Endothelial cell of umbilical vein (primary cell): ENCODE measurements at regions not wholly inside any gene's neighbourhood (a gene's known extent, or its start where the extent isn't known, plus 50 kb on each side); places are given as distances from the start of the nearest gene placed in this dataset.

ENCODE experiments used
- BruUV-seq: library from RNA; stranded (reverse); fragments of 400-500 nt; replicated peaks from 2 replicates; lab custom pipeline; 2021; lab: Mats Ljungman, UMichigan
- CTCF ChIA-PET: fragments of 300-600, 350-600 bp; sonication (Branson Sonifier 250); formaldehyde crosslinking; loops from one replicate; lab custom pipeline; 2021; ENCODE audit warnings: antibody characterized with exemption, inconsistent platforms; lab: Charles Lee
- POLR2A ChIA-PET: fragments of 300-600, 350-600 bp; sonication (Branson Sonifier 250); formaldehyde crosslinking; loops from one replicate; lab custom pipeline; 2021; ENCODE audit warnings: antibody characterized with exemption, inconsistent platforms; lab: Charles Lee
- DNase-seq: peaks from one replicate; pipeline ENCODE4 v3.0.0-alpha.2; 2011; ENCODE audit warnings: low read depth, low spot score
- FAIRE-seq: peaks from 2 replicates; lab custom pipeline; 2011; peaks lifted over from hg19 to GRCh38; lab: Jason Lieb, UNC
- H2AFZ ChIP-seq: 2 replicates; pipeline ENCODE4 v1.6.0; 2012; ENCODE audit warnings: low read depth, low read length, control low read depth, inconsistent platforms
- H3K27ac ChIP-seq: 2 replicates; pipeline ENCODE4 v1.5.1; 2011; ENCODE audit warnings: low read depth, mild to moderate bottlenecking, control low read depth, low read length, moderate library complexity; ENCODE audit not compliant: insufficient read depth
- H3K27me3 ChIP-seq, 2 experiments: 2 replicates each; pipeline versions ENCODE4 v1.6.0 to v1.6.1; 2011; ENCODE audit warnings: low read length in 2 of 2, mixed read lengths in 1 of 2; ENCODE audit not compliant: control insufficient read depth in 2 of 2, insufficient read depth in 2 of 2
- H3K36me3 ChIP-seq, 2 experiments: 2 replicates in 1 of 2; 3 replicates in 1 of 2; pipeline ENCODE4 v1.5.1; 2011; ENCODE audit warnings: low read length in 2 of 2, mild to moderate bottlenecking in 1 of 2, moderate library complexity in 1 of 2; ENCODE audit not compliant: control insufficient read depth in 2 of 2, insufficient read depth in 2 of 2; ENCODE audit errors: extremely low read depth in 1 of 2
- H3K4me1 ChIP-seq: 3 replicates; pipeline ENCODE4 v1.5.1; 2011; ENCODE audit warnings: mild to moderate bottlenecking, low read length; ENCODE audit not compliant: control insufficient read depth, insufficient read depth; ENCODE audit errors: extremely low read depth
- H3K4me2 ChIP-seq: 2 replicates; pipeline ENCODE4 v1.6.1; 2011; ENCODE audit warnings: low read length, control low read depth, mixed read lengths; ENCODE audit not compliant: insufficient read depth
- H3K4me3 ChIP-seq, 3 experiments: fragments of 200-600 bp in 1 of 3; sonication (generic), shearing (Covaris generic) in 1 of 3; replicated peaks in 1 of 3; 2 replicates each; pipeline ENCODE4 v1.5.1; 2011 to 2016; ENCODE audit warnings: control low read depth in 3 of 3, low read length in 3 of 3, mild to moderate bottlenecking in 2 of 3, inconsistent platforms in 1 of 3, low read depth in 1 of 3, moderate library complexity in 1 of 3; ENCODE audit not compliant: insufficient read depth in 1 of 3
- H3K79me2 ChIP-seq: 2 replicates; pipeline ENCODE4 v1.6.0; 2012; ENCODE audit warnings: low read length, inconsistent platforms; ENCODE audit not compliant: control insufficient read depth, insufficient read depth
- H3K9ac ChIP-seq: replicated peaks from 2 replicates; pipeline ENCODE3; 2011; ENCODE audit warnings: low read length, control low read depth; ENCODE audit not compliant: insufficient read depth; ENCODE audit errors: extremely low read depth
- H3K9me1 ChIP-seq: replicated peaks from 3 replicates; pipeline ENCODE4 v1.6.0; 2011; ENCODE audit warnings: mild to moderate bottlenecking, low read length; ENCODE audit not compliant: control insufficient read depth, insufficient read depth; ENCODE audit errors: extremely low read depth
- H3K9me3 ChIP-seq: replicated peaks from 2 replicates; pipeline ENCODE4 v1.5.1; 2012; ENCODE audit warnings: low read length, inconsistent platforms; ENCODE audit not compliant: control insufficient read depth, insufficient read depth
- H4K20me1 ChIP-seq: replicated peaks from 2 replicates; pipeline ENCODE3; 2011; ENCODE audit warnings: mild to moderate bottlenecking, low read length; ENCODE audit not compliant: control insufficient read depth, insufficient read depth; ENCODE audit errors: extremely low read depth
- CTCF ChIP-seq, 2 donors: IDR thresholded peaks; 1 replicate in 1 of 2; 2 replicates in 1 of 2; pipeline ENCODE4 v1.5.1; 2011; ENCODE audit warnings: low read length in 2 of 2, mild to moderate bottlenecking in 2 of 2, moderate library complexity in 2 of 2, control low read depth in 1 of 2, inconsistent platforms in 1 of 2, low read depth in 1 of 2; ENCODE audit not compliant: insufficient read depth in 1 of 2; ENCODE audit errors: extremely low read depth in 1 of 2
- EZH2 ChIP-seq: IDR thresholded peaks from 2 replicates; pipeline ENCODE4 v1.6.1; 2012; ENCODE audit warnings: borderline replicate concordance, low read depth, mild to moderate bottlenecking, moderate library complexity, low read length, inconsistent platforms; ENCODE audit not compliant: severe bottlenecking
- FOS ChIP-seq: IDR thresholded peaks from 2 replicates; pipeline ENCODE4 v1.6.1; 2011; ENCODE audit warnings: mild to moderate bottlenecking, low read length, moderate library complexity, borderline replicate concordance; ENCODE audit not compliant: insufficient read depth
- GATA2 ChIP-seq: IDR thresholded peaks from 2 replicates; pipeline ENCODE4 v1.7.0; 2011; ENCODE audit warnings: low read depth, mild to moderate bottlenecking, moderate library complexity, mixed read lengths, low read length; ENCODE audit not compliant: insufficient read length, insufficient read depth
- JUN ChIP-seq: IDR thresholded peaks from 2 replicates; pipeline ENCODE4 v1.6.1; 2011; ENCODE audit warnings: borderline replicate concordance, low read depth; ENCODE audit not compliant: insufficient read length, insufficient read depth
- MAX ChIP-seq: IDR thresholded peaks from 2 replicates; pipeline ENCODE4 v1.6.1; 2011; ENCODE audit not compliant: insufficient read depth, insufficient read length
- MYC ChIP-seq: IDR thresholded peaks from one replicate; pipeline ENCODE4 v1.6.1; 2011; ENCODE audit warnings: mild to moderate bottlenecking, low read depth, low read length
- POLR2A ChIP-seq: IDR thresholded peaks from 2 replicates; pipeline ENCODE4 v1.6.1; 2012; ENCODE audit warnings: low read depth, mild to moderate bottlenecking, control low read depth, low read length
- POLR2AphosphoS5 ChIP-seq: IDR thresholded peaks from 2 replicates; pipeline ENCODE4 v1.6.1; 2012; ENCODE audit warnings: low read depth, mild to moderate bottlenecking, control low read depth, low read length, moderate library complexity; ENCODE audit not compliant: insufficient read depth
- dilution Hi-C: fragments of 300-500 bp; cut with MboI; formaldehyde crosslinking; loops from one replicate; pipeline ENCODE4 v1.15.0; 2019; ENCODE audit warnings: low sequenced_read_pairs; ENCODE audit not compliant: extremely low pct_ligation_motif_present
- intact Hi-C: fragments of 100-400 bp; cut with micrococcal nuclease; formaldehyde crosslinking; loops from one replicate; pipeline ENCODE4 v1.10.0; 2022

- Histone ChIP-seq H3K4me1 (peaks cover 49% of the 10 kb centered on the region), H3K4me3 (no peak overlapping the region), H3K27ac (peak overlapping the region; percentile 98), H3K9me1 (no peaks in the 10 kb centered on the region), H3K4me2 (peak overlapping the region; percentile 29), H3K9me3 (peaks cover 2% of the 10 kb centered on the region), H3K79me2 (no peaks in the 10 kb centered on the region), H3K9ac (no peak overlapping the region), H4K20me1 (no peaks in the 10 kb centered on the region), H3K27me3 (no peaks in the 10 kb centered on the region), H3K36me3 (no peaks in the 10 kb centered on the region), H2AFZ (peak overlapping the region; percentile 56)
- intact Hi-C loops: loop anchor here (5.0 kb wide), 5 partner anchors 80 to 935 kb away; partner anchors contain the start of gene TXNL1
- dilution Hi-C loops: no loop called here
- CTCF ChIA-PET: interaction anchor here (0.8 kb wide), 1 partner anchor 17 kb away, joined by 3 read pairs; no protein-coding TSS in a partner anchor
- POLR2A ChIA-PET: no interaction called here
- TF ChIP-seq EZH2 (no peak), JUN (peak; percentile 22), MYC (no peak), POLR2AphosphoS5 (no peak)
- FAIRE-seq (no peak), DNase-seq (peak; percentile 73)
- BruUV-seq: no TSS peak
Measured at GRCh38 chr18:56202678-56203077, 435.7 kb downstream of the TXNL1 start.

- H3K9me3 ChIP-seq: peaks cover 2% of the 10 kb centered on the region
- peak; percentile 93 for DNase-seq
- H3K27ac ChIP-seq: peak overlapping the region; percentile 98
- intact Hi-C loops: loop anchor here (1.0 to 5.0 kb wide), 19 partner anchors 78 to 1090 kb away; partner anchors contain the start of gene TXNL1
- peak; percentile 83 for TF ChIP-seq FOS
- no peak for TF ChIP-seq MYC
- TF ChIP-seq GATA2: peak; percentile 17
- peak; percentile 93 for TF ChIP-seq JUN
- peak; percentile 86 for TF ChIP-seq POLR2AphosphoS5
- no peak for TF ChIP-seq CTCF (IDR thresholded peaks at IDR 0.05; ENCODE audit: extremely low read depth in 1 of 2, insufficient read depth in 1 of 2, low read depth in 1 of 2, low read length in 2 of 2)
- no peak for TF ChIP-seq POLR2A
- no peak for TF ChIP-seq EZH2
- no peak for TF ChIP-seq MAX
- H3K9ac ChIP-seq: peak overlapping the region; percentile 73
- dilution Hi-C loops: no loop called here
- H2AFZ ChIP-seq: peak overlapping the region; percentile 34
- FAIRE-seq: peak; percentile 85
- POLR2A ChIA-PET: no interaction called here
- no peaks in the 10 kb centered on the region for H4K20me1 ChIP-seq
- H3K4me1 ChIP-seq: peaks cover 66% of the 10 kb centered on the region
- CTCF ChIA-PET: interaction anchor here (0.8 to 1.6 kb wide), 9 partner anchors 19 to 798 kb away, joined by 3 to 8 read pairs (median 4); no protein-coding TSS in a partner anchor
- H3K36me3 ChIP-seq: no peaks in the 10 kb centered on the region
- peak overlapping the region; percentile 59 for H3K4me2 ChIP-seq
- H3K4me3 ChIP-seq: no peak overlapping the region
- H3K9me1 ChIP-seq: no peaks in the 10 kb centered on the region
- no TSS peak for BruUV-seq
- no peaks in the 10 kb centered on the region for H3K79me2 ChIP-seq
- no peaks in the 10 kb centered on the region for H3K27me3 ChIP-seq
Measured at GRCh38 chr18:56200381-56200911, 437.9 kb downstream of the TXNL1 start.
